Lung (tissue), 11 donors: ENCODE measurements at regions not wholly inside any gene's neighbourhood (a gene's known extent, or its start where the extent isn't known, plus 50 kb on each side); places are given as distances from the start of the nearest gene placed in this dataset.

Source experiments
- ATAC-seq: fragments of 200-7000 bp; cut with Tn5 transposase; one replicate; pipeline ENCODE4 v1.9.1; 2020; ENCODE audit warnings: moderate number of reproducible peaks; ENCODE audit not compliant: insufficient read depth, low FRiP score
- DNase-seq, 3 donors: peaks; one replicate each; pipeline ENCODE4 v3.0.0-alpha.2; 2013 to 2017
- H3K27ac ChIP-seq, 2 donors: one replicate each; pipeline ENCODE4 v1.5.1; 2013; ENCODE audit warnings: mild to moderate bottlenecking in 2 of 2, moderate library complexity in 2 of 2, control low read depth in 1 of 2, inconsistent platforms in 1 of 2, low read depth in 1 of 2, low read length in 1 of 2
- H3K27me3 ChIP-seq, 3 donors: one replicate each; pipeline ENCODE4 v1.5.1; 2013; ENCODE audit warnings: low read length in 2 of 3; ENCODE audit not compliant: control insufficient read depth in 3 of 3, insufficient read depth in 3 of 3
- H3K36me3 ChIP-seq, 4 donors: one replicate each; pipeline ENCODE4 v1.5.1; 2013; ENCODE audit warnings: low read length in 4 of 4, mild to moderate bottlenecking in 1 of 4, moderate library complexity in 1 of 4; ENCODE audit not compliant: control insufficient read depth in 4 of 4, insufficient read depth in 4 of 4
- H3K4me1 ChIP-seq, 5 donors: one replicate each; pipeline ENCODE4 v1.5.1; 2013; ENCODE audit warnings: low read length in 5 of 5, mild to moderate bottlenecking in 2 of 5, moderate library complexity in 1 of 5; ENCODE audit not compliant: control insufficient read depth in 5 of 5, insufficient read depth in 5 of 5
- H3K4me3 ChIP-seq: one replicate; pipeline ENCODE4 v1.5.1; 2013; ENCODE audit warnings: mild to moderate bottlenecking, control low read depth, moderate library complexity
- H3K9ac ChIP-seq, 2 donors: one replicate each; pipeline ENCODE4 v1.5.1; 2013; ENCODE audit warnings: low read length in 2 of 2, control low read depth in 1 of 2; ENCODE audit not compliant: insufficient read depth in 1 of 2
- H3K9me3 ChIP-seq, 4 donors: one replicate each; pipeline ENCODE4 v1.5.1; 2013; ENCODE audit warnings: low read length in 3 of 4, mild to moderate bottlenecking in 1 of 4, moderate library complexity in 1 of 4; ENCODE audit not compliant: control insufficient read depth in 4 of 4, insufficient read depth in 3 of 4
- WGBS, 2 donors: extraction: QIAGEN DNeasy Blood & Tissue Kit; methylation state at CpG; one replicate each; pipeline ENCODE4 v1.1.7; 2013; 5-methylcytosine and 5-hydroxymethylcytosine counted together
- TF ChIP-seq, protein P1 (sequence below): IDR thresholded peaks from 2 replicates; pipeline ENCODE4 v1.5.1; 2012; ENCODE audit warnings: mild to moderate bottlenecking; ENCODE audit errors: control extremely low read depth, extremely low read depth
- donor health status: control.
- donor health status: control.
- donor health status: Bipolar disorder and iron deficiency.
- donor health status: healthy.
- donor health status: DM: yes; HTN: yes; CAD: no.

DNA sequence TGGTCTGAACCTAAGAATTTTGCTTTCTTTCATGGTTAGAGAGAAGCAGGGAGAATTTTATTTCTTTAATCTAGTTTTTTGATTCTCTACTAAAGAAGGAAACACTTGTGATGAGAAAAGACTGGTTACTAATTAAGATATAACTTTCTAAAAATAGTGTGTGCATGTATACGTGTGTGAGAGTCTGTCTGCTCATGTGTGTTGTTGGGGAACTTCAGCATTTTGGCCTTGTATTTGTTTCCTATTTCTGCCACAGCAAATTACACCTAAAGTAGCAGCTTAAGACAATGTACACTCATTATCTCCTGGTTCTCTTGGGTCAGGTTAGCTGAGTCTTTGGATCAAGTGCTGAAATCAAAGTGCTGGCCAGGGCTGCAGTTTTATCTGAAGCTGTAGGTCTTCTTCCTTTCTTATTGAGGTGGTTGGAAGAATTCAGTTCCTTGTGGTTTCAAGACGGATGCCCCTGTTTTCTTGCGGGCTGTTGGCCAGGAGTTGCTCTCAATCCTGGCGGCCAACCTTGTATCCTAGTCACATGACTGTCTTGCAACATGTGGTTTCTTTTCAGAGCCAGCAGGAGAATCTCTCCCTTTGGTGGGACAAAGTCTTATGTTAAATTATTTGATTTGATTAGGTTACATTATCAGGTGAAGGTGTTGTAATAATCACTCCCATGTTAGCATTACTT lies 188.4 kb upstream of the CLNK start:
- H3K4me1 ChIP-seq: no peaks in the 10 kb centered on the region
- TF ChIP-seq, protein P1, sequence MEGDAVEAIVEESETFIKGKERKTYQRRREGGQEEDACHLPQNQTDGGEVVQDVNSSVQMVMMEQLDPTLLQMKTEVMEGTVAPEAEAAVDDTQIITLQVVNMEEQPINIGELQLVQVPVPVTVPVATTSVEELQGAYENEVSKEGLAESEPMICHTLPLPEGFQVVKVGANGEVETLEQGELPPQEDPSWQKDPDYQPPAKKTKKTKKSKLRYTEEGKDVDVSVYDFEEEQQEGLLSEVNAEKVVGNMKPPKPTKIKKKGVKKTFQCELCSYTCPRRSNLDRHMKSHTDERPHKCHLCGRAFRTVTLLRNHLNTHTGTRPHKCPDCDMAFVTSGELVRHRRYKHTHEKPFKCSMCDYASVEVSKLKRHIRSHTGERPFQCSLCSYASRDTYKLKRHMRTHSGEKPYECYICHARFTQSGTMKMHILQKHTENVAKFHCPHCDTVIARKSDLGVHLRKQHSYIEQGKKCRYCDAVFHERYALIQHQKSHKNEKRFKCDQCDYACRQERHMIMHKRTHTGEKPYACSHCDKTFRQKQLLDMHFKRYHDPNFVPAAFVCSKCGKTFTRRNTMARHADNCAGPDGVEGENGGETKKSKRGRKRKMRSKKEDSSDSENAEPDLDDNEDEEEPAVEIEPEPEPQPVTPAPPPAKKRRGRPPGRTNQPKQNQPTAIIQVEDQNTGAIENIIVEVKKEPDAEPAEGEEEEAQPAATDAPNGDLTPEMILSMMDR: no peak
- DNase-seq (no peak), ATAC-seq (no peak)
- no peaks in the 10 kb centered on the region for H3K36me3 ChIP-seq
- WGBS, 2 donors: 45 to 60% methylated on average over 4 of the region's 4 CpGs
- H3K27me3 ChIP-seq: no peaks in the 10 kb centered on the region
- no peak overlapping the region for H3K9ac ChIP-seq
- no peak overlapping the region for H3K27ac ChIP-seq
- no peaks in the 10 kb centered on the region for H3K9me3 ChIP-seq
- no peak overlapping the region for H3K4me3 ChIP-seq

DNA sequence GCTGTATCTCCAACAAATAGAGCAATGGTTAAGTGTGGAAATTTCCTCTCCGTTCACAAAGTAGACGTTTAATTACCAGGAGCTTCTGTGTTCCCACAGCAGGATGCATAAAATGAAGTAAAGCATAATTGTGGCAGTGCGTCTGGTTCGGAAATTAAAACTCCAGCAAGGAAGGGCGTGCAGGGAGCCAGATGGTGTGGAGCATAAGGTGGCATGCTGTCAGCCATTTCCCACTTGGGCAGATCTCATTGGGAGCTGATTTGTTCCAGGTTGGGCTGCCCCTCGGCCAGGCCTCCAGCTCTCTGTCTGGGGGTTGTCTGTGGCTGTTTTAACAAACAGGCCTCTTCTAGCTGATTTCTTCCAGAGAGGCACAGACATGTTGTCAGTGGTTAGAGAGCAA lies 182.1 kb upstream of the CLNK start:
- TF ChIP-seq, protein P1: no peak
- H3K4me1 ChIP-seq: no peaks in the 10 kb centered on the region
- H3K27me3 ChIP-seq: no peaks in the 10 kb centered on the region
- DNase-seq: no peak
- no peak overlapping the region for H3K4me3 ChIP-seq
- ATAC-seq: no peak
- H3K9ac ChIP-seq: no peak overlapping the region
- no peaks in the 10 kb centered on the region for H3K9me3 ChIP-seq
- no peaks in the 10 kb centered on the region for H3K36me3 ChIP-seq
- WGBS, 2 donors: 82 to 83% methylated on average over 6 of the region's 6 CpGs
- no peak overlapping the region for H3K27ac ChIP-seq

DNA sequence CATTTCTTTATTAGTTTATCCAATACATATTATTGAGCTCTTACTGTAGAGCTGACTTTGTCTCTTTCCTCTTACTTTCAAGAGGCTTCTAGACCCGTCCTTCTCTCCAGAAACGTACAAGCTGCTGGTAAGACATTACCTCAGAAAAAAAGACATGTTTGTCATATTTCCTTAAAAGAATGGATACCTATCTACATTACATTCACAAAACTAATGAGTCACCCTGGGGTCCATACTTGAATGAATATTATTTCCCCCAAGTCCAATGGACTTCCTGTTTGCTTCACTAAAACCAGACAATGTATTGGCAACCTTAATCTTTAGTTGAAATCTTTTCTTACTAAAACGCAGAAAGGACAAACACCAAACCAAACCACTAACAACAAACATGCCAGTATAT lies 176.5 kb upstream of the CLNK start:
- ATAC-seq (no peak), DNase-seq (no peak)
- Histone ChIP-seq H3K36me3 (no peaks in the 10 kb centered on the region), H3K9ac (no peak overlapping the region), H3K9me3 (peaks cover 0 to 3% (median 0%) of the 10 kb centered on the region in 4 donors), H3K27ac (no peak overlapping the region), H3K27me3 (no peaks in the 10 kb centered on the region), H3K4me1 (no peaks in the 10 kb centered on the region), H3K4me3 (no peak overlapping the region)
- TF ChIP-seq, protein P1: no peak
- WGBS, 2 donors: 57 to 64% methylated on average over 3 of the region's 3 CpGs

DNA sequence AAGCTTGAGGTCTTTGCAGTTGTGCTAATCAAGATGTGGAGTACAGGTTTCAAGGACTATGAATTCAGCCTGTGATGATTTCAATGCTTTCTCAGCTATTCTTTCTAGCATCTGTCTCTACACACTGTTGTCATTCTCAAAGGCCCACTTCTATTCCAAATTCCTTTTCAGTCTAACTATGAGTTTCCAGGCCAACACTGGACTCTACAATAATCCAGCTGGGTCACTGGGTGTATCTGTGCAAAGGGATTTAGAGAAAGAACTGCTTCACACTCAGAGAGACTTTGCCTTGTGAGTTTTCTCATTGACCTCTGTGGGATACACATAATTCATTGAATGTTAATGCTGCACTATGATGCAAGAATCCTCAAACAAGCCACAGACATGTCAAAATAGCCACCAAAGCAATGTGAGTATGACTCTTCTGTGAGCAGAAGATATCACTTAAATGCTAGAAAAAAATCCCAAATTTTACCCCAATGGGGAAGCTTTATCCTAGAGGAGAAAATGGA lies 171.8 kb upstream of the CLNK start:
- DNase-seq: no peak
- no peak for ATAC-seq

More for the DNA sequence above, 171.8 kb upstream of the CLNK start:
- H3K36me3 ChIP-seq: no peaks in the 10 kb centered on the region
- H3K4me3 ChIP-seq: no peak overlapping the region
- H3K4me1 ChIP-seq: no peaks in the 10 kb centered on the region
- peaks cover 0 to 5% (median 1%) of the 10 kb centered on the region in 4 donors for H3K9me3 ChIP-seq
- H3K9ac ChIP-seq: no peak overlapping the region
- H3K27me3 ChIP-seq: no peaks in the 10 kb centered on the region
- TF ChIP-seq, protein P1: no peak
- no peak overlapping the region for H3K27ac ChIP-seq
